Mesothelial cell of epicardium (in vitro differentiated cells): ENCODE measurements at regions not wholly inside any gene's neighbourhood (a gene's known extent, or its start where the extent isn't known, plus 50 kb on each side); places are given as distances from the start of the nearest gene placed in this dataset.
"Not testable (repeated sequence)": the region's sequence is repeated elsewhere in the genome, so short reads cannot be mapped to it uniquely, and the experiment has no call there.

Source experiments
- DNase-seq, 2 experiments: peaks; one replicate each; pipeline ENCODE4 v3.0.0; 2021; ENCODE audit warnings: low spot score in 2 of 2; ENCODE audit not compliant: unreplicated experiment in 2 of 2
- H3K27ac Mint-ChIP-seq: 2 replicates; pipeline ENCODE4 v1.8.0; 2021; ENCODE audit warnings: mixed read lengths
- H3K27me3 Mint-ChIP-seq: 2 replicates; pipeline ENCODE4 v1.8.0; 2021; ENCODE audit warnings: low read depth, mixed read lengths
- H3K36me3 Mint-ChIP-seq: 2 replicates; pipeline ENCODE4 v1.8.0; 2021; ENCODE audit warnings: mixed read lengths
- H3K4me1 Mint-ChIP-seq: 2 replicates; pipeline ENCODE4 v1.8.0; 2021; ENCODE audit warnings: mixed read lengths
- H3K4me3 Mint-ChIP-seq: 2 replicates; pipeline ENCODE4 v1.8.0; 2021; ENCODE audit warnings: mild to moderate bottlenecking, moderate library complexity, mixed read lengths
- H3K9me3 Mint-ChIP-seq: 2 replicates; pipeline ENCODE4 v1.8.0; 2021; ENCODE audit warnings: mixed read lengths
- TF ChIP-seq, protein P1 (sequence below): fragments of 200-600 bp; sonication (generic); IDR thresholded peaks from one replicate; pipeline ENCODE4 v1.5.0; 2021; ENCODE audit warnings: antibody characterized with exemption; ENCODE audit not compliant: unreplicated experiment

DNA sequence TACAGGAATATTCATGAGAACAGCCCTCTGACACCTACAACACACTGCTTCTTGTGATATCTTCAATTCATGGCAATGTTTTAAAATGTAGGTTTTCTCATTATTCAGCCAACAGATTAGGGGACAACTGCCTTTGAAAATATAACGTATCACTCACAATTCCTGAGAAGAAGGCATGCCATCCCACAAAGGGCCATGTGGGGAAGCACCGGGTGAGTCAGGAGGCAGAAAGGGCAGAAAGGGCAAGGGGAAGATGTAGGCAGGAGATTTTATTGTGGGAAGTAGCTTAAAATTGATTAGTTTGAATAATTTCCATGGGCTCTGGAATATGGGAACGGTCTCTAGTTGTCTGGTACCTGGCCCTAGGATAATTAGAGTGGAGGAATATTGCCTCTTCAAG, 165.7 kb downstream of the HHIPL2 start:
- no peaks in the 10 kb centered on the region for H3K36me3 Mint-ChIP-seq
- H3K4me1 Mint-ChIP-seq = no peaks in the 10 kb centered on the region
- no peak overlapping the region for H3K27ac Mint-ChIP-seq
- peaks cover 5% of the 10 kb centered on the region for H3K27me3 Mint-ChIP-seq
- H3K9me3 Mint-ChIP-seq = peaks cover 17% of the 10 kb centered on the region
- no peak for DNase-seq
- no peak overlapping the region for H3K4me3 Mint-ChIP-seq
- TF ChIP-seq, protein P1, sequence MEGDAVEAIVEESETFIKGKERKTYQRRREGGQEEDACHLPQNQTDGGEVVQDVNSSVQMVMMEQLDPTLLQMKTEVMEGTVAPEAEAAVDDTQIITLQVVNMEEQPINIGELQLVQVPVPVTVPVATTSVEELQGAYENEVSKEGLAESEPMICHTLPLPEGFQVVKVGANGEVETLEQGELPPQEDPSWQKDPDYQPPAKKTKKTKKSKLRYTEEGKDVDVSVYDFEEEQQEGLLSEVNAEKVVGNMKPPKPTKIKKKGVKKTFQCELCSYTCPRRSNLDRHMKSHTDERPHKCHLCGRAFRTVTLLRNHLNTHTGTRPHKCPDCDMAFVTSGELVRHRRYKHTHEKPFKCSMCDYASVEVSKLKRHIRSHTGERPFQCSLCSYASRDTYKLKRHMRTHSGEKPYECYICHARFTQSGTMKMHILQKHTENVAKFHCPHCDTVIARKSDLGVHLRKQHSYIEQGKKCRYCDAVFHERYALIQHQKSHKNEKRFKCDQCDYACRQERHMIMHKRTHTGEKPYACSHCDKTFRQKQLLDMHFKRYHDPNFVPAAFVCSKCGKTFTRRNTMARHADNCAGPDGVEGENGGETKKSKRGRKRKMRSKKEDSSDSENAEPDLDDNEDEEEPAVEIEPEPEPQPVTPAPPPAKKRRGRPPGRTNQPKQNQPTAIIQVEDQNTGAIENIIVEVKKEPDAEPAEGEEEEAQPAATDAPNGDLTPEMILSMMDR = no peak

DNA sequence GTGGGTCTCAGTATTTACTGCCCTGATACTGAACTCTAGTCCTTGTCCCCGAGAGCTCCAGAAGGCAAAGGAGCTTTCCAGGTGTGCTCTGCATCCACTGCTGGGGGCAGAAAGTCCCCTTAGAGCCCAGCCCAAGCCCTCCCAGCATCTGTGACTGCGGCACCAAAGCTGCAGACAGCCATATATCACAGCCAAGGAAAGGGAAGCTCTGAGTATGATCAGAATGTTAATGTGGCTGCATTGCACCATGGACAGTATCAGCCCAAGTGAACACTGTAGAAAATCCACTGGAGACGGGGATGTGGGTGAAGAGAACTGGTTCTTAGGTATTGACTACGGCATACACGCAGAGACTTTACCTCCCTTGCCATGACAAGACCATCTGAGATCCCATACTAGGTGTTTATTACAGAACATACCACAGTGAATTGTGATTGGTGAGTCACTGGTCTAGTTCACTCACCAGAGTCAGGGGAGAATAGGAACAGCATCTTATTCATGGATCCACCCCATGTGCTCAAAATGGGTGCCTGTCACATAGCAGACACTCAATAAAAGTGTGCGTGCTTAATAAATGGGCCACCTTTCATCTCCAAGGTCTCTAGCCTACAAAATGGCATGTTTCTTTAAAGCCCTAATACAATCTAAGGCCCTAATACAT, 170.3 kb downstream of the HHIPL2 start:
- TF ChIP-seq, protein P1 = no peak
- no peaks in the 10 kb centered on the region for H3K36me3 Mint-ChIP-seq
- no peak overlapping the region for H3K27ac Mint-ChIP-seq
- peaks cover 12% of the 10 kb centered on the region for H3K4me1 Mint-ChIP-seq
- no peak overlapping the region for H3K4me3 Mint-ChIP-seq
- peaks cover 17% of the 10 kb centered on the region for H3K9me3 Mint-ChIP-seq
- peaks cover 5% of the 10 kb centered on the region for H3K27me3 Mint-ChIP-seq
- no peak for DNase-seq

DNA sequence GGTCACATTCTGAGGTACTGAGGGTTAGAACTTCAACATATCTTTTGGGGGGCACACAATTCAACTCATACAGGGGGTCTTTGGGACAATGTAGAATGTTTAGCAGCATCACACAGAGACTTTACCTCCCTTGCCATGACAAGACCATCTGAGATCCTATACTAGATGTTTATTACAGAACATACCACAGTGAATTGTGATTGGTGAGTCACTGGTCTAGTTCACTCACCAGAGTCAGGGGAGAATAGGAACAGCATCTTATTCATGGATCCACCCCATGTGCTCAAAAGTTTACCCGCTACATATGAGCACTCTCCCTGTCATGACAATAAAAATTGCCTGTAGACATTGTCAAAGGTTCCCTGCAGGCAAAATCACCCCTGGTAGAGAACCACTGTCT, 171.1 kb downstream of the HHIPL2 start:
- Mint-ChIP-seq H3K4me1 (peaks cover 12% of the 10 kb centered on the region), H3K9me3 (peaks cover 14% of the 10 kb centered on the region)
- H3K27me3 Mint-ChIP-seq, H3K27ac Mint-ChIP-seq, H3K36me3 Mint-ChIP-seq, DNase-seq, H3K4me3 Mint-ChIP-seq: not testable (repeated sequence)

DNA sequence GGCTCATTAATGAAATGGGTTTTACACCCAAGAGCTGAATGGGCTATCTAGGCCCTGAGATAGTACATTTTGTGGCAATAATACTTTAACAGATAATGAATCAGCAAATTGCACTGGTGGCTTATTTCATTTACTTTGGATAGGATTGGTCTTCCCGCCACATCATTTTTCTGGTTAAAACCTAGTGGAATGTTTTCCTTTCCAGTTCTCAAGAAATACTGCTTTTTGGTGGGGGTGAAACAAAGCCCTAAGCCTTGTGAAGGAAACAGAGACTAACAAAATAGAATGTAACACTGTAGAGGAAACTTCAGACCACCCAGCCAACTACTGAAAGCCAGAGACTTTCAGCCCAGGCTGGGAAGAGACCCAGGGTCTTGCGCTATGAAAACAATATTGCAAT, 172.2 kb downstream of the HHIPL2 start:
- Mint-ChIP-seq H3K4me3 (no peak overlapping the region), H3K27me3 (peaks cover 5% of the 10 kb centered on the region), H3K27ac (no peak overlapping the region), H3K36me3 (no peaks in the 10 kb centered on the region), H3K4me1 (peaks cover 12% of the 10 kb centered on the region), H3K9me3 (peaks cover 13% of the 10 kb centered on the region)
- TF ChIP-seq, protein P1 = no peak
- DNase-seq = no peak

DNA sequence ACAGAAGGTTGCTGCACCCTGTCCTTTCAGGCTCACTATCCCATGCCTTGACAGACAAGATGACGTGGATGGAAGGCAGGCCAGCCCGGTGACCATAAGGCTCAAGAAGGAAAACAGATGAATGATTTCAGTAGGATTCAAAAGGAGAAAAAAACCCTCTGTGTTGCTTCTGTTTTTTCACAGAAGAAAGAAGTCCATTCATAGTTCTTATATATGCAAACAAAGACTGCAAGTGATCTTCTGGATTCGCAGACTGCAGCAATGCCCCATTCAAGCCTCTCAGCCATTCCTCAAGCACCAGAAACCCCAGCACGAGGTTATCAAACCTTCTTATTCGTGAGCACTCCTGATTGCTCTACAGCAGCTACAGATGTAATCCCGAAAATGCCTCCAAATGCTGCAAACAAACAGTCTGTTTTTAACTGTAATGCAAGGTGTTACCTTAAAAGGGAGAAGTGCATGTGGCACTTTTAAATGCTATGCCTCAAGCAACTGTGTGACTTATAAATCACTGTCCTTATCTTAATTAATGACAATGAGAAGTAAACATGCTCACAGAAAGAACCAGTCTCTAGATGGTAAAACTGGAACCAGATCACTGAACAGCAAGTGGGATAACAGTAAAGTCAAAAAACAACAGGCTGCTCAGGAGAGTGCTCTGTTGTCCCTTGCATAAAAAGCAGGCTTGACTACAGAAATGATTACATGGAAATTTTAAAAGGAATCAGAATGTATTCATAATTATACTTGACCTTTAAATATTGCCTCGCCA, 173.9 kb downstream of the HHIPL2 start:
- no peak overlapping the region for H3K4me3 Mint-ChIP-seq
- H3K4me1 Mint-ChIP-seq = peaks cover 17% of the 10 kb centered on the region
- H3K27me3 Mint-ChIP-seq = no peaks in the 10 kb centered on the region
- no peak for DNase-seq
- TF ChIP-seq, protein P1 = no peak
- H3K9me3 Mint-ChIP-seq = no peaks in the 10 kb centered on the region
- H3K36me3 Mint-ChIP-seq = no peaks in the 10 kb centered on the region
- no peak overlapping the region for H3K27ac Mint-ChIP-seq

DNA sequence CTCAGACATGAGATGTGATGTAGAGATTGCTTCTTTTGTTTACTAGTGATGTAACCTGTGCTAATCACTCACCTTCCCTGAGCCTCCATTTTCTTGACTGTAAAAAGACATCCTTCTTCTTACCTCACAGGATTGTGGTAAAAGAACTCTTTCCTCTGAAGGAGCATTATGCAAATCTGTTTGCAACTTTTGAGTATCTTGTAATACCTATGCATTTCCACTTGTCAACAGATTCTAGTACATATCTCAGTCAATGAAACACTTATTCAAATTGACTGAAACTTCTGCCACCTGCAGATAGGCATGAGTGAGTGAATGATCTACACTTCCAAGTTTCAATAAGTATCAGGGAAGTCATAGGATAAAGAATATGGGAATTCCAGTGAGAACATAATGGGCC, 174.7 kb downstream of the HHIPL2 start:
- H3K4me1 Mint-ChIP-seq = peaks cover 17% of the 10 kb centered on the region
- no peaks in the 10 kb centered on the region for H3K9me3 Mint-ChIP-seq

More for the DNA sequence above, 174.7 kb downstream of the HHIPL2 start:
- no peak for DNase-seq
- TF ChIP-seq, protein P1 = no peak
- Mint-ChIP-seq H3K27ac (no peak overlapping the region), H3K36me3 (no peaks in the 10 kb centered on the region), H3K27me3 (no peaks in the 10 kb centered on the region), H3K4me3 (no peak overlapping the region)
